ENCODE measurements at regions not wholly inside any gene's neighbourhood (a gene's known extent, or its start where the extent isn't known, plus 50 kb on each side); places are given as distances from the start of the nearest gene placed in this dataset.
"Not testable (repeated sequence)": the region's sequence is repeated elsewhere in the genome, so short reads cannot be mapped to it uniquely, and the experiment has no call there.

- Histone ChIP-seq H3K36me3 (ENCODE audit: control insufficient read depth in 1 of 2, insufficient read depth in 2 of 2, low read length in 2 of 2) (no peaks in the 10 kb centered on the region), H3K27me3 (ENCODE audit: control insufficient read depth in 1 of 2, insufficient read depth in 2 of 2, low read length in 2 of 2) (no peaks in the 10 kb centered on the region), H3K4me3 (ENCODE audit: low read depth in 1 of 2, low read length in 2 of 2) (no peak overlapping the region), H3K9ac (ENCODE audit: low read depth in 1 of 2, low read length in 2 of 2) (no peak overlapping the region), H3K9me3 (ENCODE audit: control insufficient read depth in 1 of 2, low read length in 2 of 2) (no peaks in the 10 kb centered on the region), H3K27ac (ENCODE audit: low read depth, low read length) (no peak overlapping the region), H3K4me1 (ENCODE audit: control insufficient read depth in 1 of 2, insufficient read depth in 2 of 2, low read length in 2 of 2) (peaks cover 8 to 9% of the 10 kb centered on the region in 2 donors)
Observed at GRCh38 chr18:22827741-22828140, 105.4 kb upstream of the RBBP8 start.

GRCh38 chr18:22828171-22828570 is 105.0 kb upstream of the RBBP8 start:
- H3K4me1 ChIP-seq (ENCODE audit: control insufficient read depth in 1 of 2, insufficient read depth in 2 of 2, low read length in 2 of 2): peaks cover 6 to 8% of the 10 kb centered on the region in 2 donors
- no peak overlapping the region for H3K9ac ChIP-seq (ENCODE audit: low read depth in 1 of 2, low read length in 2 of 2)
- no peak overlapping the region for H3K27ac ChIP-seq (ENCODE audit: low read depth, low read length)
- no peaks in the 10 kb centered on the region for H3K9me3 ChIP-seq (ENCODE audit: control insufficient read depth in 1 of 2, low read length in 2 of 2)
- H3K4me3 ChIP-seq (ENCODE audit: low read depth in 1 of 2, low read length in 2 of 2): no peak overlapping the region
- no peaks in the 10 kb centered on the region for H3K27me3 ChIP-seq (ENCODE audit: control insufficient read depth in 1 of 2, insufficient read depth in 2 of 2, low read length in 2 of 2)
- H3K36me3 ChIP-seq (ENCODE audit: control insufficient read depth in 1 of 2, insufficient read depth in 2 of 2, low read length in 2 of 2): no peaks in the 10 kb centered on the region

GRCh38 chr18:22828583-22828982 is 104.5 kb upstream of the RBBP8 start:
- H3K27me3 ChIP-seq (ENCODE audit: control insufficient read depth in 1 of 2, insufficient read depth in 2 of 2, low read length in 2 of 2); H3K9ac ChIP-seq (ENCODE audit: low read depth in 1 of 2, low read length in 2 of 2); H3K36me3 ChIP-seq (ENCODE audit: control insufficient read depth in 1 of 2, insufficient read depth in 2 of 2, low read length in 2 of 2); H3K9me3 ChIP-seq (ENCODE audit: control insufficient read depth in 1 of 2, low read length in 2 of 2); H3K4me1 ChIP-seq (ENCODE audit: control insufficient read depth in 1 of 2, insufficient read depth in 2 of 2, low read length in 2 of 2); H3K4me3 ChIP-seq (ENCODE audit: low read depth in 1 of 2, low read length in 2 of 2); H3K27ac ChIP-seq (ENCODE audit: low read depth, low read length): not testable (repeated sequence)

DNA sequence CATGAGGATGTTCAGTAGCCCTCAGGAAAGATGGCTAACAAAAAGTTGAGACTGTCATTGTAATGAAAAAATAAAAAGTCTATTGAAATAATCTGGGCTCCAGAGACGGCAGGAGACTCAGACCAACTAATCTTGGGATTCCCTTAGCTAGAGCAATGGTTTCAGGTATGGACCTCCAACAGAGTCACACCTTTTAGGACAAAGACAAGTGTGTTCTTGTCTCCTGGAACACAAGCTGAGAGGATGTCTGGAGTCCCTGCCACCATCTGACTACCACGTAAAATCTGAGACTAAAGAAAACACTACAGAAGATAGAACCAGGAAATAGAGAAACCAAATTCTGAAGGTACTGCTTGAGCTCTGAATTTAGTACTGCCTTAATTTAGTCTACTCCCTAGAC is 103.3 kb upstream of the RBBP8 start:
- H3K4me3 ChIP-seq (ENCODE audit: low read depth in 1 of 2, low read length in 2 of 2): no peak overlapping the region
- H3K36me3 ChIP-seq (ENCODE audit: control insufficient read depth in 1 of 2, insufficient read depth in 2 of 2, low read length in 2 of 2): no peaks in the 10 kb centered on the region
- H3K9ac ChIP-seq (ENCODE audit: low read depth in 1 of 2, low read length in 2 of 2): no peak overlapping the region
- H3K9me3 ChIP-seq (ENCODE audit: control insufficient read depth in 1 of 2, low read length in 2 of 2): no peaks in the 10 kb centered on the region
- no peak overlapping the region for H3K27ac ChIP-seq (ENCODE audit: low read depth, low read length)
- no peaks in the 10 kb centered on the region for H3K27me3 ChIP-seq (ENCODE audit: control insufficient read depth in 1 of 2, insufficient read depth in 2 of 2, low read length in 2 of 2)
- peaks cover 6 to 8% of the 10 kb centered on the region in 2 donors for H3K4me1 ChIP-seq (ENCODE audit: control insufficient read depth in 1 of 2, insufficient read depth in 2 of 2, low read length in 2 of 2)

- H3K9ac ChIP-seq (ENCODE audit: low read depth in 1 of 2, low read length in 2 of 2): no peak overlapping the region
- no peaks in the 10 kb centered on the region for H3K27me3 ChIP-seq (ENCODE audit: control insufficient read depth in 1 of 2, insufficient read depth in 2 of 2, low read length in 2 of 2)
- H3K36me3 ChIP-seq (ENCODE audit: control insufficient read depth in 1 of 2, insufficient read depth in 2 of 2, low read length in 2 of 2): no peaks in the 10 kb centered on the region
- no peak overlapping the region for H3K4me3 ChIP-seq (ENCODE audit: low read depth in 1 of 2, low read length in 2 of 2)
- H3K9me3 ChIP-seq (ENCODE audit: control insufficient read depth in 1 of 2, low read length in 2 of 2): no peaks in the 10 kb centered on the region
- H3K27ac ChIP-seq (ENCODE audit: low read depth, low read length): no peak overlapping the region
- peaks cover 6 to 8% of the 10 kb centered on the region in 2 donors for H3K4me1 ChIP-seq (ENCODE audit: control insufficient read depth in 1 of 2, insufficient read depth in 2 of 2, low read length in 2 of 2)
Observed at GRCh38 chr18:22830511-22830910, 102.6 kb upstream of the RBBP8 start.

DNA sequence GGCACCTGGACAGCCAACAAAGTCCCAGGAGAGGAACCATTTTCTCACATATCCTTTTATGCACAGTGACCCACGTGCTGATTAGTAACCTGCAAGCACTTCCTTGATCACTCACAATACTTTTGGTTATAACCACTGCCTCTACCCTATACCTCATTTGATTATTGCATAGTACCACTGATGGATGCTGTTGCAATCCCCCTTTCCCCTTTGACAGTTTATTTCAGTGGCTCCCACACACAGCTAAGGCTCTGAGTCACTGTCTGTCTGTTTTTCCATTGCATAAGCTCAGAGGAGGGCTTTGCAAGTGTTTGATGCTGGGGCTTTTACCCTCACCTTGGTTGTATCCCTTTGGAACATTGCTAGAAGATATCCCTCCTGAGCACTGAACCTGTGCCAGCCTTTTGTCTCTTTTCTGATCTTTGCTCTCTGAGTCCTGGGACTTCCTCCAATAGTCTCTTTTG is 101.7 kb upstream of the RBBP8 start:
- H3K27me3 ChIP-seq (ENCODE audit: control insufficient read depth in 1 of 2, insufficient read depth in 2 of 2, low read length in 2 of 2): no peaks in the 10 kb centered on the region
- H3K9ac ChIP-seq (ENCODE audit: low read depth in 1 of 2, low read length in 2 of 2): no peak overlapping the region
- no peaks in the 10 kb centered on the region for H3K9me3 ChIP-seq (ENCODE audit: control insufficient read depth in 1 of 2, low read length in 2 of 2)
- H3K27ac ChIP-seq (ENCODE audit: low read depth, low read length): no peak overlapping the region
- peaks cover 6 to 8% of the 10 kb centered on the region in 2 donors for H3K4me1 ChIP-seq (ENCODE audit: control insufficient read depth in 1 of 2, insufficient read depth in 2 of 2, low read length in 2 of 2)
- H3K36me3 ChIP-seq (ENCODE audit: control insufficient read depth in 1 of 2, insufficient read depth in 2 of 2, low read length in 2 of 2): no peaks in the 10 kb centered on the region
- no peak overlapping the region for H3K4me3 ChIP-seq (ENCODE audit: low read depth in 1 of 2, low read length in 2 of 2)

GRCh38 chr18:22836932-22837331 is 96.2 kb upstream of the RBBP8 start:
- Histone ChIP-seq H3K27me3 (ENCODE audit: control insufficient read depth in 1 of 2, insufficient read depth in 2 of 2, low read length in 2 of 2) (no peaks in the 10 kb centered on the region), H3K27ac (ENCODE audit: low read depth, low read length) (no peak overlapping the region), H3K4me1 (ENCODE audit: control insufficient read depth in 1 of 2, insufficient read depth in 2 of 2, low read length in 2 of 2) (peaks cover 8 to 11% of the 10 kb centered on the region in 2 donors), H3K9me3 (ENCODE audit: control insufficient read depth in 1 of 2, low read length in 2 of 2) (no peaks in the 10 kb centered on the region), H3K36me3 (ENCODE audit: control insufficient read depth in 1 of 2, insufficient read depth in 2 of 2, low read length in 2 of 2) (no peaks in the 10 kb centered on the region), H3K9ac (ENCODE audit: low read depth in 1 of 2, low read length in 2 of 2) (no peak overlapping the region), H3K4me3 (ENCODE audit: low read depth in 1 of 2, low read length in 2 of 2) (no peak overlapping the region)

DNA sequence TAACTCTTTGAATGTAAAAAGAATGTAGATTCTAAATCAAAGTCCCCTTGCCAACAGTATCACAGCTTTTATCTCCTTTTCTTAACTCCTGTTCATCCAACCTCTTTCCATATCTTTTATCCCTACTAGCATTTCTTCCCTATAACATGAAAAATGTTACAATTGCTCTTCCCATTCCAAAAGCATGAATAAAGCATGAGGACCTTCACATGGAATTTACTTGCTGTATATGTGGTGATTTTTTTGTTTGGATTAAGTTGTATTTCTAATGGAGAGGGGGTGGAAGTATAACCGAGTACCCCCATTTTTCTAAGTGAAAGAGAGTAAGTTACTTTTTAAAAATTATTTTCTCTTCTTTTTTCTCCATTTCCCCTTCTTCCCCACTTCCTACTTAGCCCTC is 94.9 kb upstream of the RBBP8 start:
- Histone ChIP-seq H3K9ac (ENCODE audit: low read depth in 1 of 2, low read length in 2 of 2) (no peak overlapping the region), H3K4me1 (ENCODE audit: control insufficient read depth in 1 of 2, insufficient read depth in 2 of 2, low read length in 2 of 2) (peaks cover 8 to 10% of the 10 kb centered on the region in 2 donors), H3K36me3 (ENCODE audit: control insufficient read depth in 1 of 2, insufficient read depth in 2 of 2, low read length in 2 of 2) (no peaks in the 10 kb centered on the region), H3K27me3 (ENCODE audit: control insufficient read depth in 1 of 2, insufficient read depth in 2 of 2, low read length in 2 of 2) (no peaks in the 10 kb centered on the region), H3K9me3 (ENCODE audit: control insufficient read depth in 1 of 2, low read length in 2 of 2) (no peaks in the 10 kb centered on the region), H3K27ac (ENCODE audit: low read depth, low read length) (no peak overlapping the region), H3K4me3 (ENCODE audit: low read depth in 1 of 2, low read length in 2 of 2) (no peak overlapping the region)

DNA sequence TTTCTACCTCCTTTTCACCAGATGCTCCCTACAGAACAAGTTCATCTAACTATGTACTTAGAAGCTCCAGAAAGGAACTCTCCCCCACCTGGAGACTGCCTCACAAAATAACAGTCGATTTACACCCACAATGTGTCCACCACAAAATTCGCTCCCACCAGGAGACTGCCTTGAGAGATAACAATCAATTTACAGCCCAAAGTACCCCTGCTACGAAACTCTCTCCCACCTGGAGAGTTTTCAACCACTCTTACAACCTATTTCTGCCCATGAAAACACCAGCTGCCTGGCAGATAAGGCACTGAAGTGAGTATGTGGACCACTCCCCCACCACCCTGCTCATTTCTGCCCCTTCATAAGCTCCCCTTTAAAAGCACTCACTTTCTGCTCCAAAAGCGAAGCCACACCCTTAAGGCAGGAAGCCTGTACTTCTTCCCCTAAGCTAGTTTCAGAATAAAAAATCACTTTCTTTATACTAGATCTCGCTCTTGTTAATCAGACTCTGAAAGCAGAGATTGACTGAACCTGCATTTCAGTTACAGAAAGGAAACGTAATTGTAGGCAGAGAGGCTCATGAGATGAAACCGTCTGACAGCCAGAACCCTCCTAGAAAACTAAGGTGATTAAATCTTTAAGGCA is 94.4 kb upstream of the RBBP8 start:
- Histone ChIP-seq H3K27ac (ENCODE audit: low read depth, low read length) (no peak overlapping the region), H3K27me3 (ENCODE audit: control insufficient read depth in 1 of 2, insufficient read depth in 2 of 2, low read length in 2 of 2) (no peaks in the 10 kb centered on the region), H3K4me1 (ENCODE audit: control insufficient read depth in 1 of 2, insufficient read depth in 2 of 2, low read length in 2 of 2) (peaks cover 8 to 11% of the 10 kb centered on the region in 2 donors), H3K9ac (ENCODE audit: low read depth in 1 of 2, low read length in 2 of 2) (peak overlapping the region in 1 of 2 donors; percentile 4), H3K36me3 (ENCODE audit: control insufficient read depth in 1 of 2, insufficient read depth in 2 of 2, low read length in 2 of 2) (no peaks in the 10 kb centered on the region), H3K4me3 (ENCODE audit: low read depth in 1 of 2, low read length in 2 of 2) (peak overlapping the region; percentile 7 to 33), H3K9me3 (ENCODE audit: control insufficient read depth in 1 of 2, low read length in 2 of 2) (no peaks in the 10 kb centered on the region)

- H3K4me3 ChIP-seq (ENCODE audit: low read depth in 1 of 2, low read length in 2 of 2): peak overlapping the region in 1 of 2 donors; percentile 7
- H3K9ac ChIP-seq (ENCODE audit: low read depth in 1 of 2, low read length in 2 of 2): no peak overlapping the region
- no peaks in the 10 kb centered on the region for H3K9me3 ChIP-seq (ENCODE audit: control insufficient read depth in 1 of 2, low read length in 2 of 2)
- no peaks in the 10 kb centered on the region for H3K36me3 ChIP-seq (ENCODE audit: control insufficient read depth in 1 of 2, insufficient read depth in 2 of 2, low read length in 2 of 2)
- H3K27me3 ChIP-seq (ENCODE audit: control insufficient read depth in 1 of 2, insufficient read depth in 2 of 2, low read length in 2 of 2): no peaks in the 10 kb centered on the region
- H3K27ac ChIP-seq (ENCODE audit: low read depth, low read length): no peak overlapping the region
- peaks cover 8 to 15% of the 10 kb centered on the region in 2 donors for H3K4me1 ChIP-seq (ENCODE audit: control insufficient read depth in 1 of 2, insufficient read depth in 2 of 2, low read length in 2 of 2)
Observed at GRCh38 chr18:22839340-22839821, 93.7 kb upstream of the RBBP8 start.
